ENCODE measurements at regions not wholly inside any gene's neighbourhood (a gene's known extent, or its start where the extent isn't known, plus 50 kb on each side); places are given as distances from the start of the nearest gene placed in this dataset.
A peak's percentile ranks its signal among the peaks of the same experiment; 100 is the strongest.

DNA sequence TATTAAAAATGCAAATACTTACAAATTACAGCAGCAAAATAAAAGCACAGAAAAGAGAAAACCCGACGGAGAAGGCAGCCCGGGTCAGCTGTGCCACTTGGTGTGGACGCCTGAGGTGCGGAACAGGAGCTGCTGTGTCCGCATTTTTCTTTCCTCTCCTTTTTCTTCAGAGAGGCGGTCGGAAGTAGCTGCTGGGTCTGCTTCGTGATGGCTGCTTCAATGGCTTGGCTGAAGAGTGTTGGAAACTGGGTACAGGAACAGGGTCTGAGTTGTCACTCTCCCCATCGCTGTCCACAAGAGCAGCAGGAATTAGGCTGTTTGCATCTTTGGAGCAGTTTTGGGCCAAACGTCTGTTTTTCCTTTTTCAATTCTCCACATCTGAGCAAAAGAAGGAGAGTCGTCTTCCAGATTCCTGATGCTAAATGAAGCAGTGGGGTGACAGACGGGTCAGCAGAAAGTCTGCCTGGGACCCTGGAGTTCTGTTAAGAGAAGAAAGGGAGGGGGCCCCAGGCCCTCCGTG, 53.5 kb upstream of the ARL8B start:
- Histone ChIP-seq H3K9me3 (ENCODE audit: control insufficient read depth, insufficient read depth, low read length) (no peaks in the 10 kb centered on the region), H2BK120ac (ENCODE audit: low read depth, low read length) (no peak overlapping the region), H2BK15ac (ENCODE audit: low read depth, low read length) (no peak overlapping the region), H3K23ac (ENCODE audit: low read depth, low read length) (no peak overlapping the region), H4K20me1 (ENCODE audit: insufficient read depth, low read length) (no peaks in the 10 kb centered on the region), H4K5ac (ENCODE audit: low read depth, low read length) (no peak overlapping the region), H2AFZ (replicated peaks; ENCODE audit: low read length, poor library complexity) (peak overlapping the region; percentile 33), H3K79me1 (ENCODE audit: low read depth in 1 of 2, low read length in 2 of 2) (no peaks in the 10 kb centered on the region), H3K4me1 (ENCODE audit: control insufficient read depth, insufficient read depth, low read length) (no peaks in the 10 kb centered on the region), H4K8ac (ENCODE audit: low read depth in 2 of 2, low read length in 2 of 2) (no peak overlapping the region), H3K18ac (ENCODE audit: low read depth, low read length) (no peak overlapping the region), H3K9me1 (ENCODE audit: insufficient read depth, low read length) (no peaks in the 10 kb centered on the region), H3K27me3 (ENCODE audit: control insufficient read depth, insufficient read depth, low read length) (peaks cover 23% of the 10 kb centered on the region), H2BK5ac (ENCODE audit: low read depth, low read length, poor library complexity, severe bottlenecking) (no peak overlapping the region), H2AK5ac (ENCODE audit: low read depth, low read length) (no peak overlapping the region), H3K36me3 (ENCODE audit: control insufficient read depth, insufficient read depth, low read length) (no peaks in the 10 kb centered on the region), H3K4me2 (ENCODE audit: low read depth, low read length) (no peak overlapping the region), H3K14ac (replicated peaks; ENCODE audit: low read depth, low read length) (no peak overlapping the region), H3K56ac (ENCODE audit: extremely low read depth, insufficient read depth, low read length) (no peak overlapping the region), H4K91ac (ENCODE audit: insufficient read depth, low read depth, low read length) (no peak overlapping the region), H3K4me3 (ENCODE audit: insufficient read depth, low read depth, low read length) (no peak overlapping the region), H2BK20ac (ENCODE audit: low read depth, low read length) (no peak overlapping the region), H3K9ac (ENCODE audit: low read depth, low read length) (no peak overlapping the region), H2AK9ac (replicated peaks; ENCODE audit: low read depth, low read length, poor library complexity) (no peak overlapping the region), H3K4ac (ENCODE audit: low read depth, low read length) (no peak overlapping the region), H3K27ac (ENCODE audit: insufficient read depth, low read length) (no peak overlapping the region)
- BruUV-seq (replicated peaks), result no TSS peak
- in situ Hi-C loops (cut with MboI; ENCODE audit: low sequenced_read_pairs) (loop anchor here (25.0 kb wide), 1 partner anchor 756 kb away; the partner anchor contains the start of gene SETMAR), dilution Hi-C loops (cut with HindIII; ENCODE audit: low sequenced_read_pairs, unreplicated experiment) (no loop called here), intact Hi-C loops (cut with micrococcal nuclease) (no loop called here)
- CTCF ChIA-PET, result no interaction called here
- DNase-seq, result no peak
- no peak for TF ChIP-seq MXI1 (IDR thresholded peaks at IDR 0.05; ENCODE audit: borderline replicate concordance, low read depth, low read length)
- no peak for TF ChIP-seq CHD1 (IDR thresholded peaks at IDR 0.05; ENCODE audit: low read depth, low read length)
- no peak for TF ChIP-seq MAZ (IDR thresholded peaks at IDR 0.05; ENCODE audit: borderline replicate concordance, low read depth, low read length)
- no peak for TF ChIP-seq BHLHE40 (IDR thresholded peaks at IDR 0.05; ENCODE audit: low read depth, low read length)
- POLR2A ChIA-PET (ENCODE audit: unreplicated experiment), result no interaction called here
- no peak for ATAC-seq (ENCODE audit: low read depth)
- no CpG with 5 or more reads among the region's 14 CpGs for WGBS, 2 experiments (ENCODE audit: extremely low coverage in 2 of 2, insufficient read length in 1 of 2)
